CD4-positive, alpha-beta T cell (primary cell): ENCODE measurements at regions not wholly inside any gene's neighbourhood (a gene's known extent, or its start where the extent isn't known, plus 50 kb on each side); places are given as distances from the start of the nearest gene placed in this dataset.

Source experiments
- ATAC-seq: fragments of 200-7000 bp; cut with Tn5 transposase; one replicate; pipeline ENCODE4 v1.10.0; 2022; ENCODE audit warnings: mild to moderate bottlenecking; ENCODE audit not compliant: poor library complexity
- CTCF ChIA-PET: fragments of 350-600 bp; sonication (Branson Sonifier 250); formaldehyde crosslinking; loops from one replicate; lab custom pipeline; 2021; ENCODE audit warnings: antibody characterized with exemption, inconsistent platforms; lab: Charles Lee
- POLR2A ChIA-PET: fragments of 350-600 bp; sonication (Branson Sonifier 250); formaldehyde crosslinking; loops from one replicate; lab custom pipeline; 2021; ENCODE audit warnings: antibody characterized with exemption, inconsistent platforms; lab: Charles Lee
- DNase-seq, 14 experiments: peaks; one replicate each; pipeline ENCODE4 v3.0.0-alpha.2; 2013 to 2020; ENCODE audit warnings: mixed read lengths in 2 of 14
- H3K27ac ChIP-seq, 2 donors: one replicate each; pipeline versions ENCODE4 v1.5.1 to v1.7.0; 2013; ENCODE audit warnings: low read length in 2 of 2, low read depth in 1 of 2, mild to moderate bottlenecking in 1 of 2
- H3K27me3 ChIP-seq, 2 experiments: 1 replicate in 1 of 2; 2 replicates in 1 of 2; pipeline versions ENCODE4 v1.6.1 to v1.7.0; 2013; ENCODE audit warnings: low read length in 2 of 2, control low read depth in 1 of 2, mild to moderate bottlenecking in 1 of 2, moderate library complexity in 1 of 2; ENCODE audit not compliant: insufficient read depth in 2 of 2, control insufficient read depth in 1 of 2
- H3K36me3 ChIP-seq: one replicate; pipeline ENCODE4 v1.6.1; 2013; ENCODE audit warnings: low read length, control low read depth; ENCODE audit not compliant: insufficient read depth
- H3K4me1 ChIP-seq: one replicate; pipeline ENCODE4 v1.6.1; 2013; ENCODE audit warnings: low read length, control low read depth; ENCODE audit not compliant: insufficient read depth
- H3K4me3 ChIP-seq: one replicate; pipeline ENCODE4 v1.5.1; 2013; ENCODE audit warnings: mild to moderate bottlenecking, low read length, moderate library complexity
- H3K9me3 ChIP-seq, 2 experiments: 1 replicate in 1 of 2; 2 replicates in 1 of 2; pipeline versions ENCODE4 v1.6.1 to v1.7.0; 2013; ENCODE audit warnings: low read length in 2 of 2, mild to moderate bottlenecking in 2 of 2, control low read depth in 1 of 2, moderate library complexity in 1 of 2; ENCODE audit not compliant: control insufficient read depth in 1 of 2, insufficient read depth in 1 of 2
- H3K27ac Mint-ChIP-seq: one replicate; pipeline ENCODE4 v1.8.0; 2020; ENCODE audit warnings: mixed read lengths
- H3K27me3 Mint-ChIP-seq: one replicate; pipeline ENCODE4 v1.8.0; 2021; ENCODE audit warnings: mixed read lengths
- H3K36me3 Mint-ChIP-seq: one replicate; pipeline ENCODE4 v1.8.0; 2021; ENCODE audit warnings: low read depth, mixed read lengths
- H3K4me1 Mint-ChIP-seq: one replicate; pipeline ENCODE4 v1.8.0; 2021; ENCODE audit warnings: low read depth, mixed read lengths
- H3K4me3 Mint-ChIP-seq: one replicate; pipeline ENCODE4 v1.8.0; 2020; ENCODE audit warnings: mild to moderate bottlenecking, mixed read lengths
- H3K9me3 Mint-ChIP-seq: one replicate; pipeline ENCODE4 v1.8.0; 2020; ENCODE audit warnings: mixed read lengths
- intact Hi-C, 2 experiments: fragments of 100-400 bp; cut with DNase I in 1 of 2; cut with micrococcal nuclease in 1 of 2; formaldehyde crosslinking; loops; one replicate each; pipeline versions ENCODE4 v1.15.1 to v1.9.0; 2023 to 2025; cut with DNase I, micrococcal nuclease
- TF ChIP-seq, protein P1 (sequence below): fragments of 200-600 bp; IDR thresholded peaks from one replicate; pipeline ENCODE4 v1.8.0; 2022; ENCODE audit warnings: antibody characterized with exemption, mild to moderate bottlenecking

DNA sequence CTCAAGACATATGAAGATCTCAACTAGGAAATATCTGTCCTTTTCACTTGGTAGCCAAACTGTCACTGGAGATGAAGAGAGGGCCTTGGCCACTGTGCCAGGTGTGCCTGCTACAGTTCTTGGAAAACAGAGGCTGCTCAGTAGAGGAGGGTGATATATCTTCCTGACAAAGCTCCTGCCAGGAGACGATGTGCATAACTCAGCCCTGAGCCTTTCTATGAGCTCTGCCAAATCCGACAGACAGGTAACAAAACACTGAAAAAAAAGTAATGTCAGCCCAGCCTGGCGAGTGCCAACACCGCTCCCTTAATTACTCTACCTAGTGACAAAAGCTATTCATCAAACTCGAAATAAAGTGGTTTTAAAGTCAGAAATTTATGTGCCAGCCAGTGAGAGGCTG is 123.2 kb downstream of the MFSD1 start:
- TF ChIP-seq, protein P1, sequence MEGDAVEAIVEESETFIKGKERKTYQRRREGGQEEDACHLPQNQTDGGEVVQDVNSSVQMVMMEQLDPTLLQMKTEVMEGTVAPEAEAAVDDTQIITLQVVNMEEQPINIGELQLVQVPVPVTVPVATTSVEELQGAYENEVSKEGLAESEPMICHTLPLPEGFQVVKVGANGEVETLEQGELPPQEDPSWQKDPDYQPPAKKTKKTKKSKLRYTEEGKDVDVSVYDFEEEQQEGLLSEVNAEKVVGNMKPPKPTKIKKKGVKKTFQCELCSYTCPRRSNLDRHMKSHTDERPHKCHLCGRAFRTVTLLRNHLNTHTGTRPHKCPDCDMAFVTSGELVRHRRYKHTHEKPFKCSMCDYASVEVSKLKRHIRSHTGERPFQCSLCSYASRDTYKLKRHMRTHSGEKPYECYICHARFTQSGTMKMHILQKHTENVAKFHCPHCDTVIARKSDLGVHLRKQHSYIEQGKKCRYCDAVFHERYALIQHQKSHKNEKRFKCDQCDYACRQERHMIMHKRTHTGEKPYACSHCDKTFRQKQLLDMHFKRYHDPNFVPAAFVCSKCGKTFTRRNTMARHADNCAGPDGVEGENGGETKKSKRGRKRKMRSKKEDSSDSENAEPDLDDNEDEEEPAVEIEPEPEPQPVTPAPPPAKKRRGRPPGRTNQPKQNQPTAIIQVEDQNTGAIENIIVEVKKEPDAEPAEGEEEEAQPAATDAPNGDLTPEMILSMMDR = no peak
- Mint-ChIP-seq H3K27me3 (peaks cover 4% of the 10 kb centered on the region), H3K36me3 (no peaks in the 10 kb centered on the region), H3K4me1 (no peaks in the 10 kb centered on the region), H3K27ac (no peak overlapping the region), H3K4me3 (no peak overlapping the region), H3K9me3 (no peaks in the 10 kb centered on the region)
- Histone ChIP-seq H3K27ac (no peak overlapping the region), H3K27me3 (peaks cover 0 to 2% of the 10 kb centered on the region in 2 experiments), H3K36me3 (no peaks in the 10 kb centered on the region), H3K4me3 (no peak overlapping the region), H3K9me3 (peaks cover 0 to 4% of the 10 kb centered on the region in 2 experiments), H3K4me1 (no peaks in the 10 kb centered on the region)
- ChIA-PET CTCF (no interaction called here), POLR2A (no interaction called here)
- DNase-seq (no peak), ATAC-seq (no peak)
- intact Hi-C loops = no loop called here

GRCh38 chr3:158925828-158926494 is 124.1 kb downstream of the MFSD1 start:
- Histone ChIP-seq H3K27me3 (peaks cover 0 to 2% of the 10 kb centered on the region in 2 experiments), H3K27ac (no peak overlapping the region), H3K9me3 (peaks cover 0 to 4% of the 10 kb centered on the region in 2 experiments), H3K36me3 (no peaks in the 10 kb centered on the region), H3K4me1 (no peaks in the 10 kb centered on the region), H3K4me3 (no peak overlapping the region)
- TF ChIP-seq, protein P1 = no peak
- H3K4me3 Mint-ChIP-seq = no peak overlapping the region
- CTCF ChIA-PET = no interaction called here
- ATAC-seq = no peak
- no peak for DNase-seq
- no peaks in the 10 kb centered on the region for H3K4me1 Mint-ChIP-seq
- POLR2A ChIA-PET = no interaction called here
- H3K27ac Mint-ChIP-seq = no peak overlapping the region
- H3K9me3 Mint-ChIP-seq = no peaks in the 10 kb centered on the region
- intact Hi-C loops = no loop called here
- peaks cover 4% of the 10 kb centered on the region for H3K27me3 Mint-ChIP-seq
- no peaks in the 10 kb centered on the region for H3K36me3 Mint-ChIP-seq

DNA sequence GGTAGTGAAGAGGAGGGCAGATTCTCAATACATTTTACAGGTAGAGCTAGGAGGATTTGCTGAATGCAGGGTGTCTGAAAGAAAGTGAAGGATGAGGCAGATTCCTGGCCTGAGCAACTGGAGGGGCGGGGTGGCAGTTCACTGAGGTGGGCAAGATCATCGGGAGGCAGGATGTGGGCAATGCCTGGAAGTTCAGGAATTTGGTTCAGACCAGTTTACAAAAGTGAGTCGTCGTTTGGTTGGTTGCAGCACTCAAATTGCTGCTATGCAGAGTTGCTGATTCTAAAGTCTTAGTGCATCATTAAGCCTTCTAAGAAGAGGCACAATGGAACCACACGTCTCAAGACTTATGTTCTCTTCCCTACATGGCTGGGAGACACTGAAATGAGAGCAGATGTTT is 134.0 kb downstream of the MFSD1 start:
- H3K27ac Mint-ChIP-seq = no peak overlapping the region
- ChIA-PET POLR2A (no interaction called here), CTCF (no interaction called here)
- peaks cover 22% of the 10 kb centered on the region for H3K9me3 Mint-ChIP-seq
- Histone ChIP-seq H3K4me3 (no peak overlapping the region), H3K36me3 (no peaks in the 10 kb centered on the region), H3K27ac (no peak overlapping the region), H3K27me3 (no peaks in the 10 kb centered on the region), H3K4me1 (no peaks in the 10 kb centered on the region), H3K9me3 (peaks cover 9% of the 10 kb centered on the region in 2 experiments)
- no peak overlapping the region for H3K4me3 Mint-ChIP-seq
- peaks cover 21% of the 10 kb centered on the region for H3K27me3 Mint-ChIP-seq
- TF ChIP-seq, protein P1 = no peak
- no peaks in the 10 kb centered on the region for H3K4me1 Mint-ChIP-seq
- DNase-seq (no peak), ATAC-seq (no peak)
- intact Hi-C loops = no loop called here
- no peaks in the 10 kb centered on the region for H3K36me3 Mint-ChIP-seq
